ENCODE measurements at regions not wholly inside any gene's neighbourhood (a gene's known extent, or its start where the extent isn't known, plus 50 kb on each side); places are given as distances from the start of the nearest gene placed in this dataset.
"Not testable (repeated sequence)": the region's sequence is repeated elsewhere in the genome, so short reads cannot be mapped to it uniquely, and the experiment has no call there.

GRCh38 chr18:60200558-60200957 is 172.0 kb downstream of the MC4R start:
- no peak for DNase-seq

- no peak for DNase-seq
These were observed 173.1 kb downstream of the MC4R start for GRCh38 chr18:60199505-60199904.

DNA sequence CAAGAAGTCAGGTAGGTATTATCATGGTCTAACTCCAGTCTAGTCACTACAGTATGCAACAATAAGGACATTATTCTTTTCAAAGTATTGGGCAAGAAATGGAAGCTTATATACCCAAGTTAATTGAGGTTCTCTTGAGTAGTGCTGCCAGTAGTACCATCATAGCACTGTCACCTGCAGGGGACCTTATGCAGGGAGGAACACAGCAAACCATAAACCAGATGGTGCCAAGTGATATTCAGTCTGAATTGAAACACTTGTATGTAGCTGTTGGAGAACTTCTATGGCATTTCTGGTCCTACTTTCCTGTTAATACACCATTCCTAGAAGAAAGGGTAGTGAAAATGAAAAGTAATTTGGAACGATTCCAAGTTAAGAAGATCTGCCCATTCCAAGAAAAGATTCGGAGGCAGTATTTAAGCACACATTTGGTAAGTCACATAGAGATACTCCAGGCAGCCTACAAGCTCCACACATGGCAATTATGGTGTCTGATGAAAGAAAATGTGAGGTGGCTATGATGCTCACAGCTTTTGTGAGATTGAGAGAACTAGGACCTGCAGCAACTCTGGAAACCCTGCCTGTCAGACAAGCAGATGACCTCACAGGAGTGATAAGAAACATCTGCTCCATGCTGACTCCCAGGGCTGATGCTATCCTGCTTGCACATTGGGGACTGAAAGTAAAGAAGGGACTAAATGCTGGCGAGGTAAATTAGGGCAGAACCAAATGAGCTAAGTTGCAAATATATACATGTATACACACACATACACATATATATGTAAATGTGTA is 174.7 kb downstream of the MC4R start:
- DNase-seq: no peak

DNA sequence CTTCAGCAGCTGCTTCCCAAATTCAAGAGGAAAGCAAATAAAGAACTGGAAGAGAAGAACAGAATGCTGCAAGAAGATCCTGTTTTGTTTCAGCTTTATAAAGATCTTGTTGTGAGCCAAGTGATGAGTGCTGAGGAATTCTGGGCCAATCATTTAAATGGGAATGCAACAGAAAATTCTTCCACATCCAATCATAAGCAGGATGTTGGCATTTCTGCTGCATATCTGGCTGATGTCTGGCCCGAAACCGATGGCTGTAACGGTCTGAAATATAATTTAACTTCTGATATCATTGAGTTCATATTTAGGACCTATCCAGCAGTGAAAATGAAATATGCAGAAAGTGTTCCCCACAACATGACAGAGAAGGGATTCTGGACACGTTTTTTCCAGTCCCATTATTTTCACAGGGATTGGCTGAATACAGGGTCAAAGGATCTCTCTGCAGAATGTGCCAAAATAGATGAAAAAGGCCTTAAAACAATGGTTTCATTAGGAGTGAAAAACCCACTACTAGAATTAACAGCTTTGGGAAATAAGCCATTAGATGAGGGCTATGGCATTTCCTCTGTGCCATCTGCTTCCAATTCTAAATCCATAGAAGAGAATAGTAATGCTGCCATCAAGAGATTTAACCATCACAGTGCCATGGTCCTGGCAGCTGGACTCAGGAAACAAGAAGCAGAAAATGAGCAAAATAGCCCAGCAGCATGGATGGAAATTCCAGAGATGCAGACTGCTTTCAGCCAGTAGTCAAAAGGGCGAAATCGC is 175.6 kb downstream of the MC4R start:
- no peak for DNase-seq

DNA sequence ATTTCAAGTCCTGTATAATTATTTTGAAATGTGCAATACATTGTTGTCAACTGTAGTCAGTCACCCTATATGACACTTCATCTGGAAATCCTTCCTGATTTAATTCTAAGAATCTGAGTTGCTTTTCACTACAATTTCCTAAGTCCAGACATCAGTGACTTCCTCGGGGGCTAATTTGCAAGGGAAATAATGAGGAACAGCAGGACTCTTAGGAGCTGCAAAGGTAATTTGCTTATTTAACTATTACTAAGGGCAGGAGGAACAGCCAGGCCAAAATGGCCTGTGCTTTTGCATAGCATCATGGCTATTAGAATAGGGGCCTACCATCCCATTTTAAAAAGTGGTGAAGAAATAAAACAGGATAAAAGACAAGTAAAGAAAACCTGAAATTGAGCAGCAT is 178.8 kb downstream of the MC4R start:
- DNase-seq: no peak

GRCh38 chr18:60191926-60192325 is 180.6 kb downstream of the MC4R start:
- no peak for DNase-seq

DNA sequence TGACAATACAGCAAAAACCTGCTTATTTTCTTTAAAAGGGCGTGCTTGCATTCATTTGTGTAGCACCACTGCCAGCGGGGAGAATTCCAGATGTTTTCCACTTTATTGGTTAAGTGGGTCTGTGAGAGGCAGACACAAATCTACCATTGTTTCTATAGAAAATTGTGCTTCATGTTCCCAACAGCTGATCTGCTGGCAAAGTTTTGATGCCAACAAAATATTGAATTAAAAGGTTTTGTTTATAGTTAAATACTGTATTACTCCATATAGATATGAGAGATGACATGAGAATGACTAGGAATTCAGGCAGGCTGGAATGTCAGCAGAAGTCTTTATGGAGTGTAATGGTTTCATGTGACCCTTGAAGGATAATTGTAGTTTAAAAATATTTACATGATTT is 182.7 kb downstream of the MC4R start:
- DNase-seq: no peak

GRCh38 chr18:60188958-60189357 is 183.6 kb downstream of the MC4R start:
- no peak for DNase-seq

DNA sequence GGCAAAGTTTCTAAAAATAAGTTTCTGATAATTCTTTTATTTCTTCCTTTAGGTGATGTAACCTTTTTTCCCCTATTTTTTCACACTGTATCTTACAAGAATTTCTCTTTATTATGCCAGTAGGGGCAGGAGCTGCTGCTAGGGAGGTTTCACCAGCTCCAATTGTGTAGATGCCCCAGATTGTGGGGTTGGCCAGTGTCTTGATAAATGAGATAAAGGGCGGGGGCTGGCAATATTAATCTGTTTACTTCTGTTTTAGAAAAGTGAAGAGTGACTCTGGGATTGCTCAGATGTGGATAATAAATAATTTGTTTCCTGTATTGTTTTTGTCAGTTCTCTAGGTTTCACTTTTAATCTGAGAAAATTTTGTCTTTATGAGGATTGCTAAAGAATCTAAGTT is 190.4 kb downstream of the MC4R start:
- no peak for DNase-seq

DNA sequence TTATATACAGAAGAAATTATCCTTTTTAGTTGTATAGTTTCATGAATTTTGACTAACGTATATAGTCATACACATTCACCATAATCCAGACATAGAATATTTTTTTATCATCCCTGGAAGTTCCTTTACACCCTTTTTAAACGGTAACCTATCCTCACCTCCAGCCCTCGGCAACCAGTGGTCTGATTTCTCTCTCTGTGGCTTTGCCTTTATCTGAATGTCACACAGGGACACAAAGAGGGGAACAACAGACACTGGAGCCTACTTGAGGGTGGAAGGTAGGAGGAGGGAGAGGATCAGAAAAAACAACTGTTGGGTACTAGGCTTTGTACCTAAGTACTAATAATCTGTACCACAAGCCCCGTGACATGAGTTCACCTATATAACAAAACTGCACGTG is 191.9 kb downstream of the MC4R start:
- DNase-seq: no peak

DNA sequence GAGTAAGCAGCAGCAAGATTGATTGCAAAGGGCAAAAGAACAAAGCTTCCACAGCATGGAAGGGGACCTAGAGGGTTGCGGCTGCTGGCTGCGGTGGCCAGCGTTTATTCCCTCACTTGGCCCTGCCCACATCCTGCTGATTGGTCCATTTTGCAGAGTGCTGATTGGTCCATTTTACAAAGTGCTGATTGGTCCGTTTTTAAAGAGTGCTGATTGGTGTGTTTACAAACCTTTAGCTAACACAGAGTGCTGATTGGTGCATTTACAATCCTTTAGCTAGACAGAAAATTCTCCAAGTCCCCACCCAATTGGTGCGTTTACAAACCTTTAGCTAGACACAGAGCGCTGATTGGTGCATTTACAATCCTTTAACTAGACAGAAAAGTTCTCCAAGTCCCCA is 194.4 kb downstream of the MC4R start:
- not testable (repeated sequence) for DNase-seq

GRCh38 chr18:60176259-60176658 is 196.3 kb downstream of the MC4R start:
- DNase-seq: no peak

DNA sequence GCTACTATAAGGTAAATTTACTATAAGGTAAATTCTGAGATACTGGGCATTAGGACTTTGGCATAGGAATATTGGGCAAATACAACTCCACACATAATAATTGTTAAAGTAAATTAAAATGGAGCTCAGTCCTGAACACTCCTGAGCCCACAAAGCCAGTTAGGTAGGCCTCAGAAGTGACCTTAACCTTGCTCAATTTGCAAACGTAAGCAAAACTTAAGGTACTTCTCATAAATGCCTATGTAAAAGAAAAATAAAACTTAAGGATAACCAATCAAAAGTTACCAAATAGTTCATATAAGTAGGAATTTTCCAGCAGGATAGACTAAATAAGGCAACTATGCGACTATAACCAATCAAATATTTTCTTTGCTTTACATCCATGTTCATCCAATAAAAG is 197.7 kb downstream of the MC4R start:
- no peak for DNase-seq

DNA sequence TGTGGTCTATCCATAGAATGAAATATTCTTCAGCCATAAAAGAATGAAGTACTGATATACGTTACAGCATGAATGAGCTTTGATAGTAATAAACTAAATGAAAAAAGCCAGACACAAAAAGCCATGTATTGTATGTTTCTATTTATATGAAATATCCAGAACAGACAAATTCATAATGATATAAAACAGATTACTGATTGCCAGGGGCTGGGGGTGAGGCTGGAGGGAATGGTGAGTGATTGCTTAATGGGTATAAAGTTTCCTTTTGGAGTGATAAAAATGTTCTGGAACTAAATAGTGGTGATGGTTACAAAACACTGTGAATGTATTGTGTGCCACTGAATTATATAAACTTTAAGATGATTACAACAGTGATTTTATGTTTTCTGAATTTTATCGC is 200.5 kb downstream of the MC4R start:
- no peak for DNase-seq

- DNase-seq: no peak
These were observed 209.0 kb downstream of the MC4R start for GRCh38 chr18:60163622-60164021.

DNA sequence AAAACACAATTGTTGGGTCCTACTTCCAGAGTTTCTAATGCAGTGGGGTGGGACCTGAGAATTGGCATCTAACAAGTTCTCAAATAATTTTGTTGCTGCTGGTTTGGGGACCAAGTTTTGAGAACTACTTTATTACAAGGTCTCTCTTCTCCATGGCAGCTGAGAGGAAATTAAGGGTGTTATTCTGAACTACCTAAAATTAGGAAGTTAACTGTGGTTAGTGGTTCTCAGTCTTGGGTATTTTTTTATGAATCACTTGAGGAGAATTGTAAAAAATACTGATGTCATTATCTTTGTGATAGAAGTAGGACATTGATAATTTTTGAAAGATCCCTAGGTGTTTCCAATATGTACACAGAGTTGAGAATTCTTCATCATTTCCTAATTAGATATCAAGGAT is 210.2 kb downstream of the MC4R start:
- DNase-seq: no peak

GRCh38 chr18:60157810-60158209 is 214.8 kb downstream of the MC4R start:
- DNase-seq: no peak

GRCh38 chr18:60153376-60153775 is 219.2 kb downstream of the MC4R start:
- no peak for DNase-seq

GRCh38 chr18:60149316-60149715 is 223.3 kb downstream of the MC4R start:
- DNase-seq: no peak

DNA sequence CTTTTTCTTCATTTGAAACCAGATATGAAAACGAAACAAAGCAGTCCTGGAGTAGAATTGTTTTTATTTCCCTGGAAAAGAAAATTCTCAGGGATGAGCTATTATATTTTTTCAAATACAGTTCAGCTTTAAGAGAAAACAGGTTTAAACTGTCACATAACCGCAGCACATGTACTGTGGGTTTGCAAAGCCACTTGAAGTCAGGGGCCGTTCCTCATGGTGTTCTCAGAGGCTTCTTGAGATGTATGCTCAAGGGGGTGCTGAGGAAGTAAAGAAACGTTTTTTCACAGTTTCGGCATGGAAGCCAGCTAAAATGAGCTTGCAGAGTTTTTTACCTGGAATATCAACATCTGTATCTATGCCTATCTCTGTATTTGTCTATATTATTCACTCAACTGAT is 225.3 kb downstream of the MC4R start:
- no peak for DNase-seq

- no peak for DNase-seq
These were observed 226.2 kb downstream of the MC4R start for GRCh38 chr18:60146220-60146960.

DNA sequence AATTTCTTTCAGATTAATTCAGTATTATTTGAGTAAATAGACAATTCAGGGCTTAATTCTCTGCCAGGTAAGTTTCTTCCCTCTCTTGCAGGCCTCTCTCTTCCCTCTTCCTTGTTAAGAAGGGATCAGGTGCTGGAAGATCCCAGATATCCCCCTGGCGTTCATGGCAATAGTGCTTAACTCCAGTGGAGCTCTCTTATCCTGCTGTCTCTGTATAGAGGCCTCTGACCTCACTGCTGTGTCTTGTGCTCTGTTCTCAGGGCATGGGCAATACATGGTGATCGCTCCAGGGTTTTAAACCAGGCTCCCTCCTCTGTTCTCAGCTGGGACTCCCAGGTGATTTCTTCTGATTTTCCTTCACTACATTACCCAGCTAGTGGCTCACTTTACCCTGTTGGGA is 226.8 kb downstream of the MC4R start:
- no peak for DNase-seq

GRCh38 chr18:60134806-60135205 is 235.0 kb downstream of the PMAIP1 start:
- no peak for DNase-seq

DNA sequence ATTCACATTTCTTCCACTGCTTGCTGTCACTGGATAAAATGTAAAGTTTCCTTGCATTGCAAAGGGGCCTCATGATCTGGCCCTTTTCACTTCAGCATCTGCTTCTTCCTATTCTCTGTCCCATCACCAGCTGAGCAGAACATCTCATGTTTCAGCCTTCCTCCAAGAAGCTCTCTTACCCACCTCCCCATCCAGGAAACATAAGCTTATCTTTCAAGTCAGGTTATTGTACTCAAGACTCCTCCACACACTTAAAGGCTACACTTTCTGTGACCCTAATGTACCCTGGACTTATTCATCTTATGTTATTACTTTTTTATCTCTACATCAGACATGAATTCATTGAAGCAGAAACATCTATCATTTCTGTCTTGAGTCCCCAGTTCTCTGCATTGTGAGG is 230.5 kb downstream of the PMAIP1 start:
- DNase-seq: no peak
